Suprapubic skin (tissue), 4 donors: ENCODE measurements at regions not wholly inside any gene's neighbourhood (a gene's known extent, or its start where the extent isn't known, plus 50 kb on each side); places are given as distances from the start of the nearest gene placed in this dataset.

Experiments used
- DNase-seq, 2 donors: peaks; one replicate each; pipeline ENCODE4 v3.0.0-alpha.2; 2019; ENCODE audit warnings: low spot score in 2 of 2
- H3K27ac ChIP-seq: fragments of 200-600 bp; sonication (generic); one replicate; pipeline ENCODE4 v1.5.1; 2019
- H3K27me3 ChIP-seq: fragments of 200-600 bp; sonication (generic); one replicate; pipeline ENCODE4 v1.5.1; 2019
- H3K36me3 ChIP-seq: fragments of 200-600 bp; sonication (generic); one replicate; pipeline ENCODE4 v1.5.1; 2019
- H3K4me1 ChIP-seq: fragments of 200-600 bp; sonication (generic); one replicate; pipeline ENCODE4 v1.5.1; 2019
- H3K4me3 ChIP-seq: fragments of 200-600 bp; sonication (generic); one replicate; pipeline ENCODE4 v1.5.1; 2019; ENCODE audit warnings: mild to moderate bottlenecking
- H3K9me3 ChIP-seq: fragments of 200-600 bp; sonication (generic); one replicate; pipeline ENCODE4 v1.5.1; 2019
- CTCF ChIP-seq, 2 donors: fragments of 200-600 bp in 1 of 2; fragments of 450-650 bp in 1 of 2; sonication (generic) in 1 of 2; IDR thresholded peaks; one replicate each; pipeline ENCODE4 v1.5.1; 2016 to 2019; ENCODE audit warnings: antibody characterized with exemption in 2 of 2, mild to moderate bottlenecking in 1 of 2, moderate library complexity in 1 of 2
- EP300 ChIP-seq: sonication (generic); formaldehyde crosslinking; IDR thresholded peaks from one replicate; pipeline ENCODE4 v1.6.1; 2017; ENCODE audit warnings: antibody characterized with exemption
- POLR2A ChIP-seq, 2 donors: fragments of 450-650 bp; IDR thresholded peaks; one replicate each; pipeline ENCODE4 v1.6.1; 2017; ENCODE audit warnings: antibody characterized with exemption in 2 of 2, mild to moderate bottlenecking in 2 of 2, moderate library complexity in 2 of 2
- POLR2AphosphoS5 ChIP-seq, 3 donors: sonication (generic); formaldehyde crosslinking; IDR thresholded peaks; one replicate each; pipeline ENCODE4 v1.6.1; 2017; ENCODE audit warnings: antibody characterized with exemption in 3 of 3
- WGBS: methylation state at CpG from one replicate; pipeline ENCODE4 v1.1.5; 2018; 5-methylcytosine and 5-hydroxymethylcytosine counted together

- no peak for DNase-seq
- Histone ChIP-seq H3K27ac (no peak overlapping the region), H3K4me3 (no peak overlapping the region), H3K27me3 (no peaks in the 10 kb centered on the region), H3K4me1 (no peaks in the 10 kb centered on the region), H3K36me3 (no peaks in the 10 kb centered on the region), H3K9me3 (no peaks in the 10 kb centered on the region)
- TF ChIP-seq CTCF (IDR thresholded peaks at IDR 0.05) (no peak), EP300 (no peak), POLR2A (IDR thresholded peaks at IDR 0.05) (no peak)
- 86% methylated on average over 2 of the region's 2 CpGs for WGBS
Measured at GRCh38 chr18:68596016-68596415, 118.9 kb downstream of the TMX3 start.

DNA sequence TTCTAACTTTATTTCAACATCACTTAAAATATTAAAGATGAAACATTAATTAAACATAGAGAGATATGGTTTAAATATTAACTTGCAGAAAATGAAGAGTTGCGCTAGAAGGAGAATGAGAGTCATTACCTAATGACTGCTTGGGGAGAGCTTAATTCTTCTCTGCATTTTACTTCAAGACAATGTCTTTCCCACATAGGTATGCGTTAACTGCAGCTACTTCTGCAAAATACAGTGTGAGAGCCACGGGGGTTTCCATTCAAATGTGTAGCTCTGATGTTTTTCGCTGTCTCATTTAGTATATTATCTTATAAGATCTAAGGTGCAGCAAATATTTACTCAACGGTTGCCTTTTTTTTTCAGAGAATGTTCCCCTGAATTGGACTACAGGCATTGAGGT, 126.7 kb downstream of the TMX3 start:
- no peaks in the 10 kb centered on the region for H3K36me3 ChIP-seq
- TF ChIP-seq EP300 = no peak
- no peak for TF ChIP-seq POLR2A (IDR thresholded peaks at IDR 0.05)
- TF ChIP-seq CTCF (IDR thresholded peaks at IDR 0.05) = no peak
- TF ChIP-seq POLR2AphosphoS5 (IDR thresholded peaks at IDR 0.05) = no peak
- H3K27ac ChIP-seq = no peak overlapping the region
- no peaks in the 10 kb centered on the region for H3K4me1 ChIP-seq
- DNase-seq = no peak
- no peak overlapping the region for H3K4me3 ChIP-seq
- no peaks in the 10 kb centered on the region for H3K9me3 ChIP-seq
- H3K27me3 ChIP-seq = no peaks in the 10 kb centered on the region
- WGBS = 61% methylated on average over 5 of the region's 5 CpGs

- WGBS = 88% methylated on average over 1 of the region's 1 CpG
- DNase-seq = no peak
Measured at GRCh38 chr18:68583685-68584084, 131.2 kb downstream of the TMX3 start.

DNA sequence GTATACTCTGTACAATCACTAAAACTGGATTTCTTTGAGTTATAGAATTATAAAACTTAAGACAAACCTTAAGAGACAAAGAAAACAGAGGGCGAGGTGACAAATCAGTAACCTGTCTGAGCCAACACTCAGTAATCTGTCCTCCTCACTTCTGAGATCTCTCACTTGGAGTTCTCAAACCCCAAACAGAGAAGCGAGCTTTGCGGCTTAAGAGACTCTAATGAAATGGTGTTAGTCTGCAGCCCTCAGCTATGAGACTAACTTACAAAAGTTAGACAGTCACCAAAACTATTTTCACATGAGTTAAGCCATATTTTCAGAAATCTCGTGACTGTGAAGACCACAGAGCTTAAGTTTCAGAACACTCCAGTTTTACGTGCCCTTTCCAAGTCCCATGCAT, 140.6 kb downstream of the TMX3 start:
- H3K36me3 ChIP-seq = no peaks in the 10 kb centered on the region
- no peak overlapping the region for H3K4me3 ChIP-seq
- TF ChIP-seq CTCF (IDR thresholded peaks at IDR 0.05) (no peak), POLR2A (IDR thresholded peaks at IDR 0.05) (no peak)
- 85% methylated on average over 5 of the region's 5 CpGs for WGBS
- no peaks in the 10 kb centered on the region for H3K4me1 ChIP-seq
- no peaks in the 10 kb centered on the region for H3K27me3 ChIP-seq
- H3K9me3 ChIP-seq = peaks cover 5% of the 10 kb centered on the region
- H3K27ac ChIP-seq = no peak overlapping the region
- DNase-seq = no peak

More at GRCh38 chr18:68583685-68584084, 131.2 kb downstream of the TMX3 start:
- no peaks in the 10 kb centered on the region for H3K27me3 ChIP-seq
- H3K36me3 ChIP-seq = no peaks in the 10 kb centered on the region
- TF ChIP-seq EP300 (no peak), POLR2A (IDR thresholded peaks at IDR 0.05) (no peak), POLR2AphosphoS5 (IDR thresholded peaks at IDR 0.05) (no peak), CTCF (IDR thresholded peaks at IDR 0.05) (no peak)
- no peaks in the 10 kb centered on the region for H3K4me1 ChIP-seq
- H3K4me3 ChIP-seq = no peak overlapping the region
- H3K9me3 ChIP-seq = no peaks in the 10 kb centered on the region
- H3K27ac ChIP-seq = no peak overlapping the region

- H3K36me3 ChIP-seq = no peaks in the 10 kb centered on the region
- no peak for DNase-seq
- H3K4me3 ChIP-seq = no peak overlapping the region
- WGBS = 79% methylated on average over 3 of the region's 3 CpGs
- H3K27ac ChIP-seq = no peak overlapping the region
- H3K27me3 ChIP-seq = no peaks in the 10 kb centered on the region
- no peaks in the 10 kb centered on the region for H3K4me1 ChIP-seq
- TF ChIP-seq CTCF (IDR thresholded peaks at IDR 0.05) (no peak), POLR2A (IDR thresholded peaks at IDR 0.05) (no peak), POLR2AphosphoS5 (IDR thresholded peaks at IDR 0.05) (no peak), EP300 (no peak)
- H3K9me3 ChIP-seq = peaks cover 5% of the 10 kb centered on the region
Measured at GRCh38 chr18:68569936-68570335, 145.0 kb downstream of the TMX3 start.
